H9 (cell line): ENCODE measurements at regions not wholly inside any gene's neighbourhood (a gene's known extent, or its start where the extent isn't known, plus 50 kb on each side); places are given as distances from the start of the nearest gene placed in this dataset.

ENCODE experiments used
- DNase-seq: peaks from one replicate; pipeline ENCODE4 v3.0.0-alpha.2; 2017
- H2AFZ ChIP-seq: one replicate; pipeline ENCODE4 v1.6.1; 2013; ENCODE audit warnings: mild to moderate bottlenecking, low read length, control low read depth, moderate library complexity
- H2AK5ac ChIP-seq: 2 replicates; pipeline ENCODE4 v1.6.1; 2013; ENCODE audit warnings: low read length, control low read depth, mixed read lengths; ENCODE audit not compliant: insufficient read length
- H2BK120ac ChIP-seq: one replicate; pipeline ENCODE4 v1.6.1; 2013; ENCODE audit warnings: low read depth, mild to moderate bottlenecking, low read length, control low read depth, inconsistent platforms; ENCODE audit not compliant: poor library complexity, severe bottlenecking
- H2BK12ac ChIP-seq: 2 replicates; pipeline ENCODE4 v1.6.1; 2013; ENCODE audit warnings: low read length, control low read depth, mixed read lengths, low read depth; ENCODE audit not compliant: insufficient read length
- H2BK15ac ChIP-seq: 2 replicates; pipeline ENCODE4 v1.6.1; 2013; ENCODE audit warnings: low read depth, low read length, control low read depth
- H2BK20ac ChIP-seq: one replicate; pipeline ENCODE4 v1.6.1; 2013; ENCODE audit warnings: low read depth, mild to moderate bottlenecking, low read length, control low read depth, inconsistent platforms; ENCODE audit not compliant: poor library complexity, severe bottlenecking
- H2BK5ac ChIP-seq: 2 replicates; pipeline ENCODE4 v1.6.1; 2013; ENCODE audit warnings: low read length, control low read depth, mixed read lengths; ENCODE audit not compliant: insufficient read length
- H3K14ac ChIP-seq: 2 replicates; pipeline ENCODE4 v1.6.1; 2013; ENCODE audit warnings: low read length, control low read depth; ENCODE audit not compliant: insufficient read depth
- H3K18ac ChIP-seq: 2 replicates; pipeline ENCODE4 v1.6.1; 2013; ENCODE audit warnings: low read depth, mild to moderate bottlenecking, mixed read lengths, low read length, control low read depth; ENCODE audit not compliant: insufficient read length
- H3K23ac ChIP-seq: 2 replicates; pipeline ENCODE4 v1.6.1; 2013; ENCODE audit warnings: low read length, control low read depth, mixed read lengths, low read depth; ENCODE audit not compliant: insufficient read length
- H3K23me2 ChIP-seq: 2 replicates; pipeline ENCODE4 v1.6.1; 2013; ENCODE audit warnings: low read depth, mild to moderate bottlenecking, mixed read lengths, low read length, control low read depth; ENCODE audit not compliant: insufficient read length, poor library complexity, severe bottlenecking
- H3K27ac ChIP-seq: 2 replicates; pipeline ENCODE4 v1.5.1; 2013; ENCODE audit warnings: low read length, control low read depth, mixed read lengths, low read depth; ENCODE audit not compliant: insufficient read length
- H3K27me3 ChIP-seq: 2 replicates; pipeline ENCODE4 v1.6.1; 2013; ENCODE audit warnings: low read length, control low read depth, inconsistent platforms; ENCODE audit not compliant: insufficient read depth
- H3K4ac ChIP-seq: 2 replicates; pipeline ENCODE4 v1.6.1; 2013; ENCODE audit warnings: low read depth, mild to moderate bottlenecking, control low read depth, inconsistent platforms, low read length, moderate library complexity
- H3K4me1 ChIP-seq: 2 replicates; pipeline ENCODE4 v1.6.1; 2013; ENCODE audit warnings: low read length, control low read depth, inconsistent platforms; ENCODE audit not compliant: insufficient read depth
- H3K4me2 ChIP-seq: 2 replicates; pipeline ENCODE4 v1.6.1; 2013; ENCODE audit warnings: low read length, control low read depth, mixed read lengths; ENCODE audit not compliant: insufficient read length, insufficient read depth
- H3K56ac ChIP-seq: 2 replicates; pipeline ENCODE4 v1.6.1; 2013; ENCODE audit warnings: low read depth, mild to moderate bottlenecking, mixed read lengths, low read length, control low read depth; ENCODE audit not compliant: insufficient read length
- H3K79me1 ChIP-seq: 2 replicates; pipeline ENCODE4 v1.6.1; 2013; ENCODE audit warnings: low read depth, mild to moderate bottlenecking, moderate library complexity, low read length, control low read depth, inconsistent platforms; ENCODE audit not compliant: insufficient read depth, poor library complexity, severe bottlenecking
- H3K79me2 ChIP-seq: 2 replicates; pipeline ENCODE4 v1.6.1; 2013; ENCODE audit warnings: low read length, control low read depth, inconsistent platforms; ENCODE audit not compliant: insufficient read depth
- H3K9ac ChIP-seq: 2 replicates; pipeline ENCODE4 v1.6.1; 2013; ENCODE audit warnings: low read length, control low read depth, mixed read lengths; ENCODE audit not compliant: insufficient read length; ENCODE audit errors: extremely low read depth
- H3K9me3 ChIP-seq: one replicate; pipeline ENCODE4 v1.6.1; 2013; ENCODE audit warnings: low read depth, low read length, inconsistent platforms; ENCODE audit not compliant: control insufficient read depth
- H3T11ph ChIP-seq: one replicate; pipeline ENCODE4 v1.6.1; 2013; ENCODE audit warnings: mild to moderate bottlenecking, low read length, control low read depth, inconsistent platforms
- H4K20me1 ChIP-seq: one replicate; pipeline ENCODE4 v1.6.1; 2013; ENCODE audit not compliant: control insufficient read depth, insufficient read length, insufficient read depth
- H4K5ac ChIP-seq: 2 replicates; pipeline ENCODE4 v1.6.1; 2013; ENCODE audit warnings: low read depth, mild to moderate bottlenecking, mixed read lengths, low read length, control low read depth; ENCODE audit not compliant: insufficient read length
- H4K8ac ChIP-seq: replicated peaks from 2 replicates; pipeline ENCODE4 v1.6.1; 2013; ENCODE audit warnings: low read length, control low read depth, mixed read lengths, low read depth; ENCODE audit not compliant: insufficient read length
- H4K91ac ChIP-seq: 2 replicates; pipeline ENCODE4 v1.6.1; 2013; ENCODE audit warnings: low read depth, mild to moderate bottlenecking, moderate library complexity, mixed read lengths, low read length, control low read depth; ENCODE audit not compliant: insufficient read length
- H3K27ac Mint-ChIP-seq, 3 experiments: 2 replicates in 2 of 3; 3 replicates in 1 of 3; pipeline ENCODE4 v1.8.0; 2020 to 2021; ENCODE audit warnings: mixed read lengths in 3 of 3, mild to moderate bottlenecking in 1 of 3, moderate library complexity in 1 of 3
- H3K27me3 Mint-ChIP-seq: 2 replicates; pipeline ENCODE4 v1.8.0; 2021; ENCODE audit warnings: low read depth, mild to moderate bottlenecking, moderate library complexity, mixed read lengths
- H3K36me3 Mint-ChIP-seq, 3 experiments: 2 replicates in 2 of 3; 3 replicates in 1 of 3; pipeline ENCODE4 v1.8.0; 2020 to 2021; ENCODE audit warnings: low read depth in 3 of 3, mixed read lengths in 3 of 3; ENCODE audit not compliant: insufficient read depth in 1 of 3
- H3K4me1 Mint-ChIP-seq, 2 experiments: 2 replicates each; pipeline ENCODE4 v1.8.0; 2020; ENCODE audit warnings: mixed read lengths in 2 of 2
- H3K4me3 Mint-ChIP-seq, 2 experiments: 2 replicates in 1 of 2; 3 replicates in 1 of 2; pipeline ENCODE4 v1.8.0; 2020 to 2021; ENCODE audit warnings: mild to moderate bottlenecking in 2 of 2, mixed read lengths in 2 of 2, moderate library complexity in 1 of 2
- H3K9me3 Mint-ChIP-seq, 2 experiments: 2 replicates in 1 of 2; 3 replicates in 1 of 2; pipeline ENCODE4 v1.8.0; 2020; ENCODE audit warnings: mild to moderate bottlenecking in 2 of 2, mixed read lengths in 2 of 2, moderate library complexity in 1 of 2
- WGBS: extraction: QIAGEN DNeasy Blood & Tissue Kit; methylation state at CpG from one replicate; pipeline ENCODE4 v1.1.7; 2013; ENCODE audit warnings: missing lambda C conversion rate, low lambda C conversion rate, mixed read lengths; ENCODE audit not compliant: insufficient read length; ENCODE audit errors: extremely low coverage; 5-methylcytosine and 5-hydroxymethylcytosine counted together
- TF ChIP-seq, protein P1 (sequence below): fragments of 200-600 bp; sonication (generic); conservative IDR thresholded peaks from 3 replicates; pipeline ENCODE4 v1.8.0; 2021; ENCODE audit warnings: antibody characterized with exemption, mild to moderate bottlenecking

DNA sequence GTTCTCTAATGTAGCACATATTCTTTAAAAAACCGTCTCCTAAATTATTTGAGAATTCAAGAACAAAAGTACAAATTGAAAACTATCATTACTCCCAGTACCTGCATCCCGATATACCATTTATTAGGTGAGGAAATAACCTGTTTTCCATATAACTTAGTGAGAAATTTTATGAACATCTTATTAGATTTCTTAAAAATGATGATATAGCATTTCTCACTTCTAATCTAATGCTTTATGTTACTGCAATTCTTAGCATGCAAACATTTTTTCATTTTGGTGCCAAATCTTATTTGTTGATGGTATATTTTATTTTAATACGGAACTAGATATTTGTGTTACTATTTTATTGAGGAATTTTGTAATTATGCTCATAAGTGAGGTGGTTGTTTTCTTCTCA is 1321.3 kb upstream of the SLC10A2 start:
- TF ChIP-seq, protein P1, sequence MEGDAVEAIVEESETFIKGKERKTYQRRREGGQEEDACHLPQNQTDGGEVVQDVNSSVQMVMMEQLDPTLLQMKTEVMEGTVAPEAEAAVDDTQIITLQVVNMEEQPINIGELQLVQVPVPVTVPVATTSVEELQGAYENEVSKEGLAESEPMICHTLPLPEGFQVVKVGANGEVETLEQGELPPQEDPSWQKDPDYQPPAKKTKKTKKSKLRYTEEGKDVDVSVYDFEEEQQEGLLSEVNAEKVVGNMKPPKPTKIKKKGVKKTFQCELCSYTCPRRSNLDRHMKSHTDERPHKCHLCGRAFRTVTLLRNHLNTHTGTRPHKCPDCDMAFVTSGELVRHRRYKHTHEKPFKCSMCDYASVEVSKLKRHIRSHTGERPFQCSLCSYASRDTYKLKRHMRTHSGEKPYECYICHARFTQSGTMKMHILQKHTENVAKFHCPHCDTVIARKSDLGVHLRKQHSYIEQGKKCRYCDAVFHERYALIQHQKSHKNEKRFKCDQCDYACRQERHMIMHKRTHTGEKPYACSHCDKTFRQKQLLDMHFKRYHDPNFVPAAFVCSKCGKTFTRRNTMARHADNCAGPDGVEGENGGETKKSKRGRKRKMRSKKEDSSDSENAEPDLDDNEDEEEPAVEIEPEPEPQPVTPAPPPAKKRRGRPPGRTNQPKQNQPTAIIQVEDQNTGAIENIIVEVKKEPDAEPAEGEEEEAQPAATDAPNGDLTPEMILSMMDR: no peak
- peaks cover 12 to 32% (median 22%) of the 10 kb centered on the region in 3 experiments for H3K36me3 Mint-ChIP-seq
- Histone ChIP-seq H2AK5ac (no peak overlapping the region), H2AFZ (no peak overlapping the region), H4K20me1 (no peaks in the 10 kb centered on the region), H3K27me3 (no peaks in the 10 kb centered on the region), H2BK120ac (no peak overlapping the region), H3K9me3 (no peaks in the 10 kb centered on the region), H3K9ac (no peak overlapping the region), H3K23me2 (no peaks in the 10 kb centered on the region), H4K8ac (no peak overlapping the region), H3K18ac (no peak overlapping the region), H3K27ac (no peak overlapping the region), H3K14ac (no peak overlapping the region), H3K4me2 (no peak overlapping the region), H4K91ac (no peak overlapping the region), H2BK15ac (no peak overlapping the region), H2BK12ac (no peak overlapping the region), H3T11ph (no peak overlapping the region), H3K79me1 (no peaks in the 10 kb centered on the region), H3K23ac (no peak overlapping the region), H3K4ac (no peak overlapping the region), H3K4me1 (no peaks in the 10 kb centered on the region), H2BK5ac (no peak overlapping the region), H4K5ac (no peak overlapping the region), H3K79me2 (no peaks in the 10 kb centered on the region), H2BK20ac (no peak overlapping the region), H3K56ac (no peak overlapping the region)
- DNase-seq: no peak
- H3K4me3 Mint-ChIP-seq: no peak overlapping the region
- 100% methylated on average over 1 of the region's 3 CpGs for WGBS
- no peak overlapping the region for H3K27ac Mint-ChIP-seq
- peaks cover 5 to 6% of the 10 kb centered on the region in 2 experiments for H3K4me1 Mint-ChIP-seq
- no peaks in the 10 kb centered on the region for H3K27me3 Mint-ChIP-seq
- H3K9me3 Mint-ChIP-seq: peaks cover 23 to 30% of the 10 kb centered on the region in 2 experiments
